HEK293 (cell line): ENCODE measurements at regions not wholly inside any gene's neighbourhood (a gene's known extent, or its start where the extent isn't known, plus 50 kb on each side); places are given as distances from the start of the nearest gene placed in this dataset.
A peak's percentile ranks its signal among the peaks of the same experiment; 100 is the strongest.

Experiments used
- CTCF ChIA-PET: fragments of 350-600 bp; formaldehyde crosslinking; extraction: SDS; loops from one replicate; lab custom pipeline; 2021; ENCODE audit warnings: antibody characterized with exemption; lab: Yijun Ruan, JAX
- POLR2A ChIA-PET: fragments of 300-600 bp; formaldehyde crosslinking; extraction: SDS; loops from one replicate; lab custom pipeline; 2020; ENCODE audit warnings: antibody characterized with exemption, inconsistent platforms; lab: Yijun Ruan, JAX
- H3K27ac ChIP-seq: fragments of 200-500 bp; sonication (Bioruptor generic); 2 replicates; pipeline ENCODE4 v1.5.1; 2014; ENCODE audit warnings: low read depth, low read length, control low read depth, inconsistent platforms; ENCODE audit errors: extremely low read depth
- H3K36me3 ChIP-seq, 2 experiments: fragments of 200-500 bp in 1 of 2; sonication (Bioruptor generic) in 1 of 2; 1 replicate in 1 of 2; 2 replicates in 1 of 2; pipeline ENCODE4 v1.5.1; 2014 to 2017; ENCODE audit warnings: inconsistent platforms in 2 of 2, low read length in 2 of 2; ENCODE audit not compliant: control insufficient read depth in 2 of 2, insufficient read depth in 1 of 2
- H3K4me1 ChIP-seq: fragments of 200-500 bp; sonication (Bioruptor generic); 2 replicates; pipeline ENCODE4 v1.5.1; 2014; ENCODE audit warnings: mild to moderate bottlenecking, low read length, inconsistent platforms; ENCODE audit not compliant: control insufficient read depth, insufficient read depth
- H3K4me3 ChIP-seq: 2 replicates; pipeline ENCODE4 v1.5.1; 2011; ENCODE audit warnings: low read depth, mild to moderate bottlenecking, control low read depth, low read length, moderate library complexity
- H3K9me3 ChIP-seq: fragments of 200-500 bp; sonication (Bioruptor generic); 2 replicates; pipeline ENCODE4 v1.5.1; 2014; ENCODE audit warnings: low read depth, low read length, inconsistent platforms; ENCODE audit not compliant: control insufficient read depth, insufficient read depth
- HOXD13 ChIP-seq: sonication (generic); formaldehyde crosslinking; IDR thresholded peaks from 2 replicates; pipeline ENCODE4 v1.8.0; 2022; ENCODE audit warnings: missing genetic modification reagents, borderline replicate concordance
- KLF7 ChIP-seq: fragments of 450-650 bp; formaldehyde crosslinking; IDR thresholded peaks from 2 replicates; pipeline ENCODE4 v1.5.1; 2016; ENCODE audit warnings: missing biosample characterization, missing genetic modification characterization, borderline replicate concordance
- TCF7L2 ChIP-seq: IDR thresholded peaks from 2 replicates; pipeline ENCODE4 v1.6.1; 2011; ENCODE audit warnings: low read depth, mild to moderate bottlenecking, inconsistent platforms, low read length, moderate library complexity, borderline replicate concordance
- TRIM28 ChIP-seq: IDR thresholded peaks from 2 replicates; pipeline ENCODE4 v1.6.1; 2011; ENCODE audit warnings: low read length, control low read depth, borderline replicate concordance
- ZNF132 ChIP-seq: fragments of 450-650 bp; formaldehyde crosslinking; IDR thresholded peaks from 2 replicates; pipeline ENCODE4 v1.5.1; 2017; ENCODE audit warnings: missing biosample characterization, missing genetic modification characterization, borderline replicate concordance
- ZNF138 ChIP-seq: fragments of 450-650 bp; formaldehyde crosslinking; IDR thresholded peaks from 2 replicates; pipeline ENCODE4 v1.5.1; 2016; ENCODE audit warnings: missing biosample characterization, missing genetic modification characterization, borderline replicate concordance
- ZNF555 ChIP-seq: fragments of 450-650 bp; formaldehyde crosslinking; conservative IDR thresholded peaks from 2 replicates; pipeline ENCODE4 v1.5.1; 2017; ENCODE audit warnings: missing biosample characterization, mild to moderate bottlenecking, missing genetic modification characterization, inconsistent platforms
- ZNF561 ChIP-seq: fragments of 450-650 bp; IDR thresholded peaks from 2 replicates; pipeline ENCODE4 v1.5.1; 2018; ENCODE audit warnings: missing biosample characterization, missing genetic modification characterization, borderline replicate concordance
- ZNF585B ChIP-seq: fragments of 450-650 bp; formaldehyde crosslinking; IDR thresholded peaks from 2 replicates; pipeline ENCODE4 v1.5.1; 2016; ENCODE audit warnings: missing biosample characterization, missing genetic modification characterization
- ZNF830 ChIP-seq: fragments of 450-650 bp; IDR thresholded peaks from 2 replicates; pipeline ENCODE4 v1.5.0; 2018; ENCODE audit warnings: missing biosample characterization, missing genetic modification characterization, low read depth, mild to moderate bottlenecking, moderate library complexity
- ZNF843 ChIP-seq: fragments of 450-650 bp; formaldehyde crosslinking; IDR thresholded peaks from 2 replicates; pipeline ENCODE4 v1.5.1; 2016; ENCODE audit warnings: missing biosample characterization, missing genetic modification characterization
- TF ChIP-seq, protein P1 (sequence below): fragments of 450-650 bp; formaldehyde crosslinking; IDR thresholded peaks from 2 replicates; pipeline ENCODE4 v1.5.1; 2016; ENCODE audit warnings: missing biosample characterization, missing genetic modification characterization, borderline replicate concordance
- TF ChIP-seq, protein P2 (sequence below): fragments of 450-650 bp; formaldehyde crosslinking; conservative IDR thresholded peaks from 2 replicates; pipeline ENCODE4 v1.5.1; 2016; ENCODE audit warnings: low read depth, missing biosample characterization, missing genetic modification characterization
- TF ChIP-seq, protein P3 (sequence below): fragments of 450-650 bp; formaldehyde crosslinking; IDR thresholded peaks from 2 replicates; pipeline ENCODE4 v1.5.1; 2016; ENCODE audit warnings: missing biosample characterization, missing genetic modification characterization
- TF ChIP-seq, protein P4 (sequence below): fragments of 450-650 bp; formaldehyde crosslinking; IDR thresholded peaks from 2 replicates; pipeline ENCODE4 v1.5.1; 2016; ENCODE audit warnings: missing biosample characterization, missing genetic modification characterization, borderline replicate concordance

DNA sequence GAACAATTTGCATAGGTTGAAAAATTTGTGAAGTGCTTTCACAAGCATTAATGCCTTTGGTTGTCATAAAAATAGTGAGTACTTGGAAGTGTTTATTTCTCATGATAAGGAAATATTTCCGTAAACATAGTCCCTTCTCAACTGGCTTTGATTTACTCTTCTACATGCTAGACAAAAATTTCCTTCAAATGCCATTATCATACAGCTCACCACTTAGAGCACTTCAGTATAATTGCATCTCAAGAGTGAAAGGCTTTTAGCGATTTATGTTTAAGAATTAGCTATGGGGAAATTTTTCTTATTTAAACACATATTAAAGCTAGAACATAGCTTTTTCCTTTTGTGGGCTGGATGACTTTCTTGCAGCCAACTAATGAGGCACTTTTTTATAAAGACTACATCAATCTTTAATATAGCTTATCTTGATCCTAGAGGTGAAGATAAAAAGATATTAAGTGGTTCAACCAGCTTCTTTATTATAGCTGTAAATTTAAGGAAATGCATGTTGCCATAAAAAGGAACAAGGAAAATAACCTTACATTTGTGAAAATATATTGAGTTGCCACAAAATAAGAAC is 656.8 kb downstream of the SLITRK6 start:
- H3K9me3 ChIP-seq, result no peaks in the 10 kb centered on the region
- ChIA-PET CTCF (interaction anchor here (0.7 kb wide), 1 partner anchor 325 kb away, joined by 3 read pairs; no protein-coding TSS in a partner anchor), POLR2A (no interaction called here)
- no peaks in the 10 kb centered on the region for H3K36me3 ChIP-seq
- H3K4me1 ChIP-seq, result no peaks in the 10 kb centered on the region
- peak; percentile 17; the same call in 1 of the 2 replicates for TF ChIP-seq TRIM28
- peak; percentile 80 for TF ChIP-seq TCF7L2
- TF ChIP-seq ZNF830 (tag by site-specific recombination), result no peak
- H3K27ac ChIP-seq, result no peak overlapping the region
- H3K4me3 ChIP-seq, result no peak overlapping the region

DNA sequence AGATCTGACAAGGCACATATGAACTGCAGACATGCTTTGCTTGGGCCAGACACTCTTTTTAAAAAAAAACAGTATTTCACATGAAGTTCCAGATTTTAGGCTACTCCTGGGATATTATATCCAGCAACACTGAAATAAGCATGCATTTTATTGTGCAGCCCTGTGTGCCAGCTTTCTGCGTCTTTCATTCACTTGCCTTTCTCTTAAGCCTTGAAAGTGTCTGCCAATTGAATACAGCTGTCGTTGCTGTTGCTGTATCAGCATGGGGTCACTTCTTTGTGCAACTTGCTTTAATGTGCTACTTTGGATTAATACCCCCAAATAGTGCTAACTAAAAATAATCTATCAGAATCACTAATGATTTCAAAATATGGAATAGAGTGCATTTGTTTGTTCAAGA is 657.8 kb downstream of the SLITRK6 start:
- Histone ChIP-seq H3K27ac (no peak overlapping the region), H3K9me3 (no peaks in the 10 kb centered on the region), H3K36me3 (no peaks in the 10 kb centered on the region), H3K4me1 (no peaks in the 10 kb centered on the region), H3K4me3 (no peak overlapping the region)
- ChIA-PET CTCF (no interaction called here), POLR2A (no interaction called here)
- TF ChIP-seq, protein P1, sequence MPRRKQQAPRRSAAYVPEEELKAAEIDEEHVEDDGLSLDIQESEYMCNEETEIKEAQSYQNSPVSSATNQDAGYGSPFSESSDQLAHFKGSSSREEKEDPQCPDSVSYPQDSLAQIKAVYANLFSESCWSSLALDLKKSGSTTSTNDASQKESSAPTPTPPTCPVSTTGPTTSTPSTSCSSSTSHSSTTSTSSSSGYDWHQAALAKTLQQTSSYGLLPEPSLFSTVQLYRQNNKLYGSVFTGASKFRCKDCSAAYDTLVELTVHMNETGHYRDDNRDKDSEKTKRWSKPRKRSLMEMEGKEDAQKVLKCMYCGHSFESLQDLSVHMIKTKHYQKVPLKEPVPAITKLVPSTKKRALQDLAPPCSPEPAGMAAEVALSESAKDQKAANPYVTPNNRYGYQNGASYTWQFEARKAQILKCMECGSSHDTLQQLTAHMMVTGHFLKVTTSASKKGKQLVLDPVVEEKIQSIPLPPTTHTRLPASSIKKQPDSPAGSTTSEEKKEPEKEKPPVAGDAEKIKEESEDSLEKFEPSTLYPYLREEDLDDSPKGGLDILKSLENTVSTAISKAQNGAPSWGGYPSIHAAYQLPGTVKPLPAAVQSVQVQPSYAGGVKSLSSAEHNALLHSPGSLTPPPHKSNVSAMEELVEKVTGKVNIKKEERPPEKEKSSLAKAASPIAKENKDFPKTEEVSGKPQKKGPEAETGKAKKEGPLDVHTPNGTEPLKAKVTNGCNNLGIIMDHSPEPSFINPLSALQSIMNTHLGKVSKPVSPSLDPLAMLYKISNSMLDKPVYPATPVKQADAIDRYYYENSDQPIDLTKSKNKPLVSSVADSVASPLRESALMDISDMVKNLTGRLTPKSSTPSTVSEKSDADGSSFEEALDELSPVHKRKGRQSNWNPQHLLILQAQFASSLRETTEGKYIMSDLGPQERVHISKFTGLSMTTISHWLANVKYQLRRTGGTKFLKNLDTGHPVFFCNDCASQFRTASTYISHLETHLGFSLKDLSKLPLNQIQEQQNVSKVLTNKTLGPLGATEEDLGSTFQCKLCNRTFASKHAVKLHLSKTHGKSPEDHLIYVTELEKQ (tag by site-specific recombination), result no peak
- TF ChIP-seq HOXD13, result no peak
- no peak for TF ChIP-seq ZNF138 (tag by site-specific recombination)
- TF ChIP-seq ZNF132, result no peak
- TF ChIP-seq, protein P2, sequence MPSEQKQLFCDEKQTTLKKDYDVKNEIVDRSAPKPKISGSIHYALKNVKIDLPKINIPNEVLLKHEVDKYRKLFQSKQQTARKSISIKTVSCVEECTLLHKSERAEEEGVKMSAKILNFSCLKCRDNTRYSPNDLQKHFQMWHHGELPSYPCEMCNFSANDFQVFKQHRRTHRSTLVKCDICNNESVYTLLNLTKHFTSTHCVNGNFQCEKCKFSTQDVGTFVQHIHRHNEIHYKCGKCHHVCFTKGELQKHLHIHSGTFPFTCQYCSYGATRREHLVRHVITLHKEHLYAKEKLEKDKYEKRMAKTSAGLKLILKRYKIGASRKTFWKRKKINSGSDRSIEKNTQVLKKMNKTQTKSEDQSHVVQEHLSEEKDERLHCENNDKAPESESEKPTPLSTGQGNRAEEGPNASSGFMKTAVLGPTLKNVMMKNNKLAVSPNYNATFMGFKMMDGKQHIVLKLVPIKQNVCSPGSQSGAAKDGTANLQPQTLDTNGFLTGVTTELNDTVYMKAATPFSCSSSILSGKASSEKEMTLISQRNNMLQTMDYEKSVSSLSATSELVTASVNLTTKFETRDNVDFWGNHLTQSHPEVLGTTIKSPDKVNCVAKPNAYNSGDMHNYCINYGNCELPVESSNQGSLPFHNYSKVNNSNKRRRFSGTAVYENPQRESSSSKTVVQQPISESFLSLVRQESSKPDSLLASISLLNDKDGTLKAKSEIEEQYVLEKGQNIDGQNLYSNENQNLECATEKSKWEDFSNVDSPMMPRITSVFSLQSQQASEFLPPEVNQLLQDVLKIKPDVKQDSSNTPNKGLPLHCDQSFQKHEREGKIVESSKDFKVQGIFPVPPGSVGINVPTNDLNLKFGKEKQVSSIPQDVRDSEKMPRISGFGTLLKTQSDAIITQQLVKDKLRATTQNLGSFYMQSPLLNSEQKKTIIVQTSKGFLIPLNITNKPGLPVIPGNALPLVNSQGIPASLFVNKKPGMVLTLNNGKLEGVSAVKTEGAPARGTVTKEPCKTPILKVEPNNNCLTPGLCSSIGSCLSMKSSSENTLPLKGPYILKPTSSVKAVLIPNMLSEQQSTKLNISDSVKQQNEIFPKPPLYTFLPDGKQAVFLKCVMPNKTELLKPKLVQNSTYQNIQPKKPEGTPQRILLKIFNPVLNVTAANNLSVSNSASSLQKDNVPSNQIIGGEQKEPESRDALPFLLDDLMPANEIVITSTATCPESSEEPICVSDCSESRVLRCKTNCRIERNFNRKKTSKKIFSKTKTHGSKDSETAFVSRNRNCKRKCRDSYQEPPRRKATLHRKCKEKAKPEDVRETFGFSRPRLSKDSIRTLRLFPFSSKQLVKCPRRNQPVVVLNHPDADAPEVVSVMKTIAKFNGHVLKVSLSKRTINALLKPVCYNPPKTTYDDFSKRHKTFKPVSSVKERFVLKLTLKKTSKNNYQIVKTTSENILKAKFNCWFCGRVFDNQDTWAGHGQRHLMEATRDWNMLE (tag by site-specific recombination), result no peak
- TF ChIP-seq, protein P3, sequence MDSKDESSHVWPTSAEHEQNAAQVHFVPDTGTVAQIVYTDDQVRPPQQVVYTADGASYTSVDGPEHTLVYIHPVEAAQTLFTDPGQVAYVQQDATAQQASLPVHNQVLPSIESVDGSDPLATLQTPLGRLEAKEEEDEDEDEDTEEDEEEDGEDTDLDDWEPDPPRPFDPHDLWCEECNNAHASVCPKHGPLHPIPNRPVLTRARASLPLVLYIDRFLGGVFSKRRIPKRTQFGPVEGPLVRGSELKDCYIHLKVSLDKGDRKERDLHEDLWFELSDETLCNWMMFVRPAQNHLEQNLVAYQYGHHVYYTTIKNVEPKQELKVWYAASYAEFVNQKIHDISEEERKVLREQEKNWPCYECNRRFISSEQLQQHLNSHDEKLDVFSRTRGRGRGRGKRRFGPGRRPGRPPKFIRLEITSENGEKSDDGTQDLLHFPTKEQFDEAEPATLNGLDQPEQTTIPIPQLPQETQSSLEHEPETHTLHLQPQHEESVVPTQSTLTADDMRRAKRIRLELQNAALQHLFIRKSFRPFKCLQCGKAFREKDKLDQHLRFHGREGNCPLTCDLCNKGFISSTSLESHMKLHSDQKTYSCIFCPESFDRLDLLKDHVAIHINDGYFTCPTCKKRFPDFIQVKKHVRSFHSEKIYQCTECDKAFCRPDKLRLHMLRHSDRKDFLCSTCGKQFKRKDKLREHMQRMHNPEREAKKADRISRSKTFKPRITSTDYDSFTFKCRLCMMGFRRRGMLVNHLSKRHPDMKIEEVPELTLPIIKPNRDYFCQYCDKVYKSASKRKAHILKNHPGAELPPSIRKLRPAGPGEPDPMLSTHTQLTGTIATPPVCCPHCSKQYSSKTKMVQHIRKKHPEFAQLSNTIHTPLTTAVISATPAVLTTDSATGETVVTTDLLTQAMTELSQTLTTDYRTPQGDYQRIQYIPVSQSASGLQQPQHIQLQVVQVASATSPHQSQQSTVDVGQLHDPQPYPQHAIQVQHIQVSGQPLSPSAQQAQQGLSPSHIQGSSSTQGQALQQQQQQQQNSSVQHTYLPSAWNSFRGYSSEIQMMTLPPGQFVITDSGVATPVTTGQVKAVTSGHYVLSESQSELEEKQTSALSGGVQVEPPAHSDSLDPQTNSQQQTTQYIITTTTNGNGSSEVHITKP (tag by site-specific recombination), result no peak
- TF ChIP-seq KLF7 (tag by site-specific recombination), result no peak
- no peak for TF ChIP-seq ZNF585B (tag by site-specific recombination)
- TF ChIP-seq, protein P4, sequence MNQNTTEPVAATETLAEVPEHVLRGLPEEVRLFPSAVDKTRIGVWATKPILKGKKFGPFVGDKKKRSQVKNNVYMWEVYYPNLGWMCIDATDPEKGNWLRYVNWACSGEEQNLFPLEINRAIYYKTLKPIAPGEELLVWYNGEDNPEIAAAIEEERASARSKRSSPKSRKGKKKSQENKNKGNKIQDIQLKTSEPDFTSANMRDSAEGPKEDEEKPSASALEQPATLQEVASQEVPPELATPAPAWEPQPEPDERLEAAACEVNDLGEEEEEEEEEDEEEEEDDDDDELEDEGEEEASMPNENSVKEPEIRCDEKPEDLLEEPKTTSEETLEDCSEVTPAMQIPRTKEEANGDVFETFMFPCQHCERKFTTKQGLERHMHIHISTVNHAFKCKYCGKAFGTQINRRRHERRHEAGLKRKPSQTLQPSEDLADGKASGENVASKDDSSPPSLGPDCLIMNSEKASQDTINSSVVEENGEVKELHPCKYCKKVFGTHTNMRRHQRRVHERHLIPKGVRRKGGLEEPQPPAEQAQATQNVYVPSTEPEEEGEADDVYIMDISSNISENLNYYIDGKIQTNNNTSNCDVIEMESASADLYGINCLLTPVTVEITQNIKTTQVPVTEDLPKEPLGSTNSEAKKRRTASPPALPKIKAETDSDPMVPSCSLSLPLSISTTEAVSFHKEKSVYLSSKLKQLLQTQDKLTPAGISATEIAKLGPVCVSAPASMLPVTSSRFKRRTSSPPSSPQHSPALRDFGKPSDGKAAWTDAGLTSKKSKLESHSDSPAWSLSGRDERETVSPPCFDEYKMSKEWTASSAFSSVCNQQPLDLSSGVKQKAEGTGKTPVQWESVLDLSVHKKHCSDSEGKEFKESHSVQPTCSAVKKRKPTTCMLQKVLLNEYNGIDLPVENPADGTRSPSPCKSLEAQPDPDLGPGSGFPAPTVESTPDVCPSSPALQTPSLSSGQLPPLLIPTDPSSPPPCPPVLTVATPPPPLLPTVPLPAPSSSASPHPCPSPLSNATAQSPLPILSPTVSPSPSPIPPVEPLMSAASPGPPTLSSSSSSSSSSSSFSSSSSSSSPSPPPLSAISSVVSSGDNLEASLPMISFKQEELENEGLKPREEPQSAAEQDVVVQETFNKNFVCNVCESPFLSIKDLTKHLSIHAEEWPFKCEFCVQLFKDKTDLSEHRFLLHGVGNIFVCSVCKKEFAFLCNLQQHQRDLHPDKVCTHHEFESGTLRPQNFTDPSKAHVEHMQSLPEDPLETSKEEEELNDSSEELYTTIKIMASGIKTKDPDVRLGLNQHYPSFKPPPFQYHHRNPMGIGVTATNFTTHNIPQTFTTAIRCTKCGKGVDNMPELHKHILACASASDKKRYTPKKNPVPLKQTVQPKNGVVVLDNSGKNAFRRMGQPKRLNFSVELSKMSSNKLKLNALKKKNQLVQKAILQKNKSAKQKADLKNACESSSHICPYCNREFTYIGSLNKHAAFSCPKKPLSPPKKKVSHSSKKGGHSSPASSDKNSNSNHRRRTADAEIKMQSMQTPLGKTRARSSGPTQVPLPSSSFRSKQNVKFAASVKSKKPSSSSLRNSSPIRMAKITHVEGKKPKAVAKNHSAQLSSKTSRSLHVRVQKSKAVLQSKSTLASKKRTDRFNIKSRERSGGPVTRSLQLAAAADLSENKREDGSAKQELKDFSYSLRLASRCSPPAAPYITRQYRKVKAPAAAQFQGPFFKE (tag by site-specific recombination), result no peak
- TF ChIP-seq ZNF561 (tag by site-specific recombination), result no peak
- TF ChIP-seq ZNF843, result no peak
- no peak for TF ChIP-seq ZNF555
